Heart right ventricle (tissue), 16 donors: ENCODE measurements at regions not wholly inside any gene's neighbourhood (a gene's known extent, or its start where the extent isn't known, plus 50 kb on each side); places are given as distances from the start of the nearest gene placed in this dataset.

Source experiments
- ATAC-seq, 8 donors: fragments of 200-7000 bp; cut with Tn5 transposase; one replicate each; pipeline ENCODE4 v1.9.1; 2020; ENCODE audit warnings: mild to moderate bottlenecking in 8 of 8, moderate library complexity in 8 of 8, moderate number of reproducible peaks in 1 of 8
- DNase-seq, 2 donors: peaks; one replicate each; pipeline ENCODE4 v3.0.0-alpha.2; 2020
- H3K27ac ChIP-seq, 10 donors: fragments of 200-600 bp; sonication (generic) in 2 of 10; one replicate each; pipeline versions ENCODE4 v1.5.0 to v1.8.0; 2020 to 2022; ENCODE audit warnings: mild to moderate bottlenecking in 3 of 10
- H3K27me3 ChIP-seq, 7 donors: fragments of 200-600 bp; one replicate each; pipeline ENCODE4 v1.8.0; 2021 to 2022; ENCODE audit warnings: mild to moderate bottlenecking in 2 of 7
- H3K36me3 ChIP-seq, 9 donors: fragments of 200-600 bp; sonication (generic) in 1 of 9; one replicate each; pipeline versions ENCODE4 v1.5.0 to v1.8.0; 2020 to 2022; ENCODE audit warnings: mild to moderate bottlenecking in 2 of 9
- H3K4me1 ChIP-seq, 9 donors: fragments of 200-600 bp; sonication (generic) in 1 of 9; one replicate each; pipeline versions ENCODE4 v1.5.0 to v1.8.0; 2020 to 2022; ENCODE audit warnings: mild to moderate bottlenecking in 4 of 9
- H3K4me3 ChIP-seq, 10 donors: fragments of 200-600 bp; sonication (generic) in 2 of 10; one replicate each; pipeline versions ENCODE4 v1.5.0 to v1.8.0; 2020 to 2022; ENCODE audit warnings: mild to moderate bottlenecking in 7 of 10, moderate library complexity in 2 of 10
- H3K9me3 ChIP-seq, 11 donors: fragments of 200-600 bp in 10 of 11; sonication (generic) in 2 of 11; one replicate each; pipeline versions ENCODE4 v1.5.0 to v1.8.0; 2013 to 2022; ENCODE audit warnings: mild to moderate bottlenecking in 2 of 11, control low read depth in 1 of 11, moderate library complexity in 1 of 11
- CTCF ChIP-seq, 9 donors: fragments of 200-600 bp; sonication (generic) in 2 of 9; IDR thresholded peaks; one replicate each; pipeline versions ENCODE4 v1.5.0 to v1.8.0; 2021 to 2022; ENCODE audit warnings: antibody characterized with exemption in 9 of 9, mild to moderate bottlenecking in 5 of 9, moderate library complexity in 1 of 9
- WGBS, 2 donors: extraction: QIAGEN DNeasy Blood & Tissue Kit; methylation state at CpG; one replicate each; pipeline ENCODE4 v1.1.7; 2013; ENCODE audit warnings: inconsistent platforms in 1 of 2; 5-methylcytosine and 5-hydroxymethylcytosine counted together
- intact Hi-C, 10 donors: fragments of 100-400 bp; cut with DNase I; formaldehyde crosslinking; loops; one replicate each; pipeline versions ENCODE4 v1.11.1 to v1.14.2; 2022
- donor health status: Arrhythmogenic right ventricular cardiomyopathy.
- donor health status: ischemic (EF 13 %, LVEDD 7.1; RV severe dilation, severe dysfunction).
- donor health status: healthy with polysubstance abuse.
- donor health status: DM: no; HTN: yes; CAD: no.
- donor health status: DM: no; HTN: no; CAD: no.
- donor health status: ischemic (EF 25% LVEDD 6.9; RV normal size, moderate dysfunction).
- donor health status: ischemic (EF 25% LVEDD 5.7; RV mildly dilated, moderate dysfunction).
- donor health status: healthy.
- donor health status: DM: yes; HTN: yes; CAD: no.
- donor health status: Ischemic cardiomyopathy.
- donor health status: ischemic (EF 35%, LVEDD 5.7; RV mildly dilated, moderate dysfunction).
- donor health status: nonischemic (EF 11% LVEDD 7.7; RV severe dilation, severe dysfunction).
- donor health status: DM: yes; HTN: yes; CAD: no.
- donor health status: PGD.
- donor health status: ischemic (EF 29% LVEDD 5.4; RV normal size, mild dysfunction).
- donor health status: nonischemic (EF 23%, LVEDD 6.1; RV moderate dilation, normal function).

DNA sequence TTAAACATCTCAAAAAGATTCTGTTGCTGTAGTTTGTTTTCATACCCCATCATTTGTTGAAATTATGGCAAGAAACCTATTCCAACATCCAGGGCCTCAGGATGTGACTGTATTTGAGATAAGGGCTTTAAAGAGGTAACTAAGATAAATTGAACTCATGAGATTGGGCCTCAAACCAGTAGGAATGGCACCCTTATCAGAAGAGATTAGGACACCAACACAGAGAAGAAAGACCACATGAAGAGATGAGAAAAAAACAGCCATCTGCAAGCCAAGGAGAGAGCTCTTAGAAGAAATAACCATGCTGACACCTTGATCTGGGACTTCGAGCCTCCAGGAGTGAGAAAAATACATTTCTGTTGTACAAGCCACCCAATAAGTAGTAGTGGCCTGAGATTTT is 157.7 kb downstream of the CGGBP1 start:
- H3K36me3 ChIP-seq, result no peaks in the 10 kb centered on the region
- peaks cover 0 to 4% (median 0%) of the 10 kb centered on the region in 7 donors for H3K27me3 ChIP-seq
- ATAC-seq (no peak), DNase-seq (no peak)
- H3K27ac ChIP-seq, result no peak overlapping the region
- no peaks in the 10 kb centered on the region for H3K4me1 ChIP-seq
- intact Hi-C loops, result no loop called here
- 15 to 27% methylated on average over 1 of the region's 1 CpG for WGBS, 2 donors
- no peak for TF ChIP-seq CTCF (IDR thresholded peaks at IDR 0.05)
- H3K4me3 ChIP-seq, result no peak overlapping the region
- H3K9me3 ChIP-seq, result no peaks in the 10 kb centered on the region

- H3K9me3 ChIP-seq, result no peaks in the 10 kb centered on the region
- intact Hi-C loops, result no loop called here
- WGBS, 2 donors, result 15 to 23% methylated on average over 1 of the region's 1 CpG
- DNase-seq (no peak), ATAC-seq (no peak)
- H3K27me3 ChIP-seq, result peaks cover 0 to 4% (median 0%) of the 10 kb centered on the region in 7 donors
- no peak overlapping the region for H3K27ac ChIP-seq
- H3K36me3 ChIP-seq, result no peaks in the 10 kb centered on the region
- no peaks in the 10 kb centered on the region for H3K4me1 ChIP-seq
- peak in 3 of 9 donors; percentile 17 to 32 (median 20) for TF ChIP-seq CTCF (IDR thresholded peaks at IDR 0.05)
- no peak overlapping the region for H3K4me3 ChIP-seq
Observed at GRCh38 chr3:87900061-87900460, 158.7 kb downstream of the CGGBP1 start.

GRCh38 chr3:87898971-87899370 is 159.8 kb downstream of the CGGBP1 start:
- TF ChIP-seq CTCF (IDR thresholded peaks at IDR 0.05), result no peak

DNA sequence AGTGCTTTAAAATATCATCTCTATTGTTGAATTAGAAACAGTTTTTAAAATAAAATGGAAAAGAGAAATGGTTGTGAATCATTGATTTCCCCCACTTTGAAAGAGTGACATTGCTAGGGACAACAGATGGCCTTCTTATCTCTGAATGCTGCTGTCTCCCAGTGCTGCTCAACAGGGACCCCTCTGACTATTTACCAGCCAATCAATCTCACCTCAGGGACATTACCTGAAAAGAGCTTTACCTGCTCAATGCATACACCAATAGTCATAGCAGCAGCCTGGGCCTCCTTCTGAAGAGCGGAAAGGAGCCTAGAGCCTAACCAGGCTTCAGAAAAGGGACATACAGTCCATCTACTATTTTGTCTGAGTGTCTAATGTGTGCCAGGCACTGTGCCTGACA is 162.8 kb downstream of the CGGBP1 start:
- Histone ChIP-seq H3K27ac (no peak overlapping the region), H3K36me3 (no peaks in the 10 kb centered on the region), H3K27me3 (peaks cover 0 to 4% (median 0%) of the 10 kb centered on the region in 7 donors), H3K4me3 (no peak overlapping the region), H3K9me3 (no peaks in the 10 kb centered on the region), H3K4me1 (no peaks in the 10 kb centered on the region)
- ATAC-seq, result no peak
- WGBS, 2 donors, result 86 to 98% methylated on average over 1 of the region's 1 CpG
- DNase-seq, result no peak
- no peak for TF ChIP-seq CTCF (IDR thresholded peaks at IDR 0.05)
- intact Hi-C loops, result no loop called here

More at GRCh38 chr3:87898971-87899370, 159.8 kb downstream of the CGGBP1 start:
- WGBS, 2 donors, result 78 to 81% methylated on average over 1 of the region's 1 CpG
- H3K9me3 ChIP-seq, result no peaks in the 10 kb centered on the region
- ATAC-seq (no peak), DNase-seq (no peak)
- intact Hi-C loops, result no loop called here
- H3K4me1 ChIP-seq, result no peaks in the 10 kb centered on the region
- no peaks in the 10 kb centered on the region for H3K36me3 ChIP-seq
- H3K27me3 ChIP-seq, result peaks cover 0 to 4% (median 0%) of the 10 kb centered on the region in 7 donors
- no peak overlapping the region for H3K4me3 ChIP-seq
- H3K27ac ChIP-seq, result no peak overlapping the region
